Astrocyte (in vitro differentiated cells and primary cell): ENCODE measurements at regions not wholly inside any gene's neighbourhood (a gene's known extent, or its start where the extent isn't known, plus 50 kb on each side); places are given as distances from the start of the nearest gene placed in this dataset.

Source experiments
- CTCF ChIP-seq: IDR thresholded peaks from 2 replicates; pipeline ENCODE4 v1.5.1; 2011; ENCODE audit warnings: low read depth, mild to moderate bottlenecking, inconsistent platforms, low read length, moderate library complexity; ENCODE audit not compliant: insufficient read depth
- EZH2 ChIP-seq: IDR thresholded peaks from 2 replicates; pipeline ENCODE4 v1.6.1; 2012; ENCODE audit warnings: mild to moderate bottlenecking, low read length, inconsistent platforms; ENCODE audit not compliant: insufficient read depth

GRCh38 chr4:3644849-3645627 lies 112.8 kb upstream of the LRPAP1 start:
- TF ChIP-seq CTCF: no peak
- no peak for TF ChIP-seq EZH2
